HEK293 (cell line): ENCODE measurements at regions not wholly inside any gene's neighbourhood (a gene's known extent, or its start where the extent isn't known, plus 50 kb on each side); places are given as distances from the start of the nearest gene placed in this dataset.

Source experiments
- CTCF ChIA-PET: fragments of 350-600 bp; formaldehyde crosslinking; extraction: SDS; loops from one replicate; lab custom pipeline; 2021; ENCODE audit warnings: antibody characterized with exemption; lab: Yijun Ruan, JAX
- POLR2A ChIA-PET: fragments of 300-600 bp; formaldehyde crosslinking; extraction: SDS; loops from one replicate; lab custom pipeline; 2020; ENCODE audit warnings: antibody characterized with exemption, inconsistent platforms; lab: Yijun Ruan, JAX
- H3K27ac ChIP-seq: fragments of 200-500 bp; sonication (Bioruptor generic); 2 replicates; pipeline ENCODE4 v1.5.1; 2014; ENCODE audit warnings: low read depth, low read length, control low read depth, inconsistent platforms; ENCODE audit errors: extremely low read depth
- H3K36me3 ChIP-seq, 2 experiments: fragments of 200-500 bp in 1 of 2; sonication (Bioruptor generic) in 1 of 2; 1 replicate in 1 of 2; 2 replicates in 1 of 2; pipeline ENCODE4 v1.5.1; 2014 to 2017; ENCODE audit warnings: inconsistent platforms in 2 of 2, low read length in 2 of 2; ENCODE audit not compliant: control insufficient read depth in 2 of 2, insufficient read depth in 1 of 2
- H3K4me1 ChIP-seq: fragments of 200-500 bp; sonication (Bioruptor generic); 2 replicates; pipeline ENCODE4 v1.5.1; 2014; ENCODE audit warnings: mild to moderate bottlenecking, low read length, inconsistent platforms; ENCODE audit not compliant: control insufficient read depth, insufficient read depth
- H3K4me3 ChIP-seq: 2 replicates; pipeline ENCODE4 v1.5.1; 2011; ENCODE audit warnings: low read depth, mild to moderate bottlenecking, control low read depth, low read length, moderate library complexity
- H3K9me3 ChIP-seq: fragments of 200-500 bp; sonication (Bioruptor generic); 2 replicates; pipeline ENCODE4 v1.5.1; 2014; ENCODE audit warnings: low read depth, low read length, inconsistent platforms; ENCODE audit not compliant: control insufficient read depth, insufficient read depth
- MEIS1 ChIP-seq: sonication (generic); formaldehyde crosslinking; IDR thresholded peaks from 2 replicates; pipeline ENCODE4 v1.8.1; 2022; ENCODE audit warnings: missing genetic modification reagents, mild to moderate bottlenecking, borderline replicate concordance
- MYNN ChIP-seq: fragments of 450-650 bp; formaldehyde crosslinking; IDR thresholded peaks from 2 replicates; pipeline ENCODE4 v1.5.1; 2016; ENCODE audit warnings: missing biosample characterization, missing genetic modification characterization, borderline replicate concordance
- PBX3 ChIP-seq: sonication (generic); formaldehyde crosslinking; IDR thresholded peaks from 2 replicates; pipeline ENCODE4 v1.8.1; 2022; ENCODE audit warnings: mild to moderate bottlenecking, moderate library complexity, missing genetic modification reagents
- ZBTB1 ChIP-seq: fragments of 450-650 bp; formaldehyde crosslinking; IDR thresholded peaks from 2 replicates; pipeline ENCODE4 v1.5.1; 2016; ENCODE audit warnings: missing biosample characterization, missing genetic modification characterization
- ZBTB17 ChIP-seq: fragments of 450-650 bp; formaldehyde crosslinking; IDR thresholded peaks from 2 replicates; pipeline ENCODE4 v1.5.1; 2016; ENCODE audit warnings: missing biosample characterization, missing genetic modification characterization
- ZNF341 ChIP-seq: fragments of 450-650 bp; formaldehyde crosslinking; IDR thresholded peaks from 2 replicates; pipeline ENCODE4; 2016; ENCODE audit warnings: low read depth, missing biosample characterization, missing genetic modification characterization
- ZNF350 ChIP-seq: fragments of 450-650 bp; formaldehyde crosslinking; IDR thresholded peaks from 2 replicates; pipeline ENCODE4 v1.5.0; 2017; ENCODE audit warnings: missing biosample characterization, mild to moderate bottlenecking, missing genetic modification characterization
- ZNF354C ChIP-seq: fragments of 450-650 bp; formaldehyde crosslinking; IDR thresholded peaks from 2 replicates; pipeline ENCODE4 v1.5.1; 2016; ENCODE audit warnings: missing biosample characterization, missing genetic modification characterization, low read depth, borderline replicate concordance
- ZNF398 ChIP-seq: fragments of 450-650 bp; formaldehyde crosslinking; IDR thresholded peaks from 2 replicates; pipeline ENCODE4 v1.5.1; 2017; ENCODE audit warnings: missing biosample characterization, missing genetic modification characterization
- ZNF518A ChIP-seq: fragments of 450-650 bp; formaldehyde crosslinking; conservative IDR thresholded peaks from 2 replicates; pipeline ENCODE4 v1.5.1; 2016; ENCODE audit warnings: low read depth, missing biosample characterization, missing genetic modification characterization
- ZNF529 ChIP-seq: fragments of 450-650 bp; formaldehyde crosslinking; IDR thresholded peaks from 2 replicates; pipeline ENCODE4 v1.5.1; 2017; ENCODE audit warnings: missing genetic modification characterization, missing biosample characterization; ENCODE audit not compliant: insufficient replicate concordance
- ZNF580 ChIP-seq: fragments of 450-650 bp; formaldehyde crosslinking; IDR thresholded peaks from 2 replicates; pipeline ENCODE4 v1.5.1; 2016; ENCODE audit warnings: missing biosample characterization, missing genetic modification characterization
- ZNF610 ChIP-seq: fragments of 450-650 bp; formaldehyde crosslinking; IDR thresholded peaks from 2 replicates; pipeline ENCODE4 v1.5.1; 2016; ENCODE audit warnings: missing biosample characterization, missing genetic modification characterization, borderline replicate concordance
- ZNF660 ChIP-seq: fragments of 450-650 bp; IDR thresholded peaks from 2 replicates; pipeline ENCODE4 v1.5.1; 2018; ENCODE audit warnings: missing biosample characterization, mild to moderate bottlenecking, missing genetic modification characterization
- ZNF677 ChIP-seq: fragments of 450-650 bp; IDR thresholded peaks from 2 replicates; pipeline ENCODE4 v1.5.0; 2018; ENCODE audit warnings: missing biosample characterization, mild to moderate bottlenecking, missing genetic modification characterization, moderate library complexity
- ZNF704 ChIP-seq: fragments of 450-650 bp; formaldehyde crosslinking; IDR thresholded peaks from 2 replicates; pipeline ENCODE4 v1.5.1; 2016; ENCODE audit warnings: missing biosample characterization, missing genetic modification characterization
- ZNF768 ChIP-seq: fragments of 450-650 bp; formaldehyde crosslinking; IDR thresholded peaks from 2 replicates; pipeline ENCODE4 v1.5.1; 2018; ENCODE audit warnings: missing biosample characterization, mild to moderate bottlenecking, missing genetic modification characterization
- ZNF791 ChIP-seq: fragments of 450-650 bp; formaldehyde crosslinking; IDR thresholded peaks from 2 replicates; pipeline ENCODE4 v1.5.1; 2016; ENCODE audit warnings: missing biosample characterization, missing genetic modification characterization

- no peak overlapping the region for H3K27ac ChIP-seq
- POLR2A ChIA-PET, result no interaction called here
- no peak overlapping the region for H3K4me3 ChIP-seq
- CTCF ChIA-PET, result no interaction called here
- H3K9me3 ChIP-seq, result no peaks in the 10 kb centered on the region
- TF ChIP-seq ZNF518A (no peak), ZNF354C (tag by site-specific recombination) (no peak), ZNF610 (no peak), ZNF660 (tag by site-specific recombination) (no peak), ZNF580 (tag by site-specific recombination) (no peak), ZBTB1 (no peak), MEIS1 (CRISPR knock-in tag) (no peak), ZNF677 (tag by site-specific recombination) (no peak), PBX3 (no peak), ZNF768 (tag by site-specific recombination) (no peak), ZNF529 (tag by site-specific recombination) (no peak), ZNF791 (tag by site-specific recombination) (no peak), ZNF350 (tag by site-specific recombination) (no peak), ZNF398 (no peak), ZNF704 (tag by site-specific recombination) (no peak), ZBTB17 (tag by site-specific recombination) (no peak), ZNF341 (tag by site-specific recombination) (no peak), MYNN (tag by site-specific recombination) (no peak)
- H3K36me3 ChIP-seq, result no peaks in the 10 kb centered on the region
- no peaks in the 10 kb centered on the region for H3K4me1 ChIP-seq
Measured at GRCh38 chr1:213864091-213864490, 123.7 kb upstream of the PROX1 start.
